Liver (tissue), 3 donors: ENCODE measurements at regions not wholly inside any gene's neighbourhood (a gene's known extent, or its start where the extent isn't known, plus 50 kb on each side); places are given as distances from the start of the nearest gene placed in this dataset.

Source experiments
- ATF3 ChIP-seq: IDR thresholded peaks from 2 replicates; pipeline ENCODE4 v1.6.1; 2016; ENCODE audit warnings: antibody characterized with exemption
- CTCF ChIP-seq: fragments of 150-350 bp; IDR thresholded peaks from 2 replicates; pipeline ENCODE4 v1.5.1; 2017; ENCODE audit warnings: improper control_type of control experiment, low read depth, low read length; ENCODE audit not compliant: missing input control
- EGR1 ChIP-seq, 2 donors: IDR thresholded peaks; 2 replicates each; pipeline ENCODE4 v1.6.1; 2016 to 2018; ENCODE audit warnings: antibody characterized with exemption in 2 of 2, low read depth in 2 of 2
- FOXA1 ChIP-seq: IDR thresholded peaks from 2 replicates; pipeline ENCODE4 v1.6.1; 2016; ENCODE audit warnings: antibody characterized with exemption
- GABPA ChIP-seq, 2 donors: IDR thresholded peaks in 1 of 2; conservative IDR thresholded peaks in 1 of 2; 2 replicates each; pipeline ENCODE4 v1.6.1; 2016; ENCODE audit warnings: antibody characterized with exemption in 2 of 2, mild to moderate bottlenecking in 1 of 2, moderate library complexity in 1 of 2
- HNF4A ChIP-seq, 2 donors: conservative IDR thresholded peaks; 2 replicates each; pipeline ENCODE4 v1.6.1; 2016; ENCODE audit warnings: antibody characterized with exemption in 2 of 2, mild to moderate bottlenecking in 2 of 2
- HNF4G ChIP-seq: IDR thresholded peaks from 2 replicates; pipeline ENCODE4 v1.6.1; 2016; ENCODE audit warnings: antibody characterized with exemption
- RAD21 ChIP-seq, 2 donors: IDR thresholded peaks; 2 replicates each; pipeline ENCODE4 v1.6.1; 2016; ENCODE audit warnings: antibody characterized with exemption in 2 of 2, mild to moderate bottlenecking in 2 of 2
- REST ChIP-seq: IDR thresholded peaks from 2 replicates; pipeline ENCODE4 v1.6.1; 2016; ENCODE audit warnings: antibody characterized with exemption, mild to moderate bottlenecking
- SP1 ChIP-seq: IDR thresholded peaks from 2 replicates; pipeline ENCODE4 v1.6.1; 2018; ENCODE audit warnings: antibody characterized with exemption, mild to moderate bottlenecking
- TAF1 ChIP-seq: conservative IDR thresholded peaks from 2 replicates; pipeline ENCODE4 v1.6.1; 2016; ENCODE audit warnings: antibody characterized with exemption, mild to moderate bottlenecking
- YY1 ChIP-seq: IDR thresholded peaks from 2 replicates; pipeline ENCODE4 v1.6.1; 2016; ENCODE audit warnings: antibody characterized with exemption, mild to moderate bottlenecking
- ZBTB33 ChIP-seq: IDR thresholded peaks from 2 replicates; pipeline ENCODE4 v1.6.1; 2016; ENCODE audit warnings: antibody characterized with exemption
- TF ChIP-seq, protein P1 (sequence below): IDR thresholded peaks from 2 replicates; pipeline ENCODE4 v1.6.1; 2016; ENCODE audit warnings: antibody characterized with exemption
- donor health status: healthy.
- donor health status: healthy.

- TF ChIP-seq ZBTB33 (no peak), CTCF (no peak), TAF1 (no peak), GABPA (IDR thresholded peaks at IDR 0.05 in 1 of 2, conservative IDR thresholded peaks at IDR 0.05 in 1 of 2) (no peak), REST (no peak), EGR1 (IDR thresholded peaks at IDR 0.05; ENCODE audit: low read depth in 2 of 2) (no peak), HNF4A (conservative IDR thresholded peaks at IDR 0.05) (no peak), YY1 (no peak), ATF3 (no peak), FOXA1 (no peak), SP1 (no peak), HNF4G (no peak), RAD21 (IDR thresholded peaks at IDR 0.05) (no peak)
- TF ChIP-seq, protein P1, sequence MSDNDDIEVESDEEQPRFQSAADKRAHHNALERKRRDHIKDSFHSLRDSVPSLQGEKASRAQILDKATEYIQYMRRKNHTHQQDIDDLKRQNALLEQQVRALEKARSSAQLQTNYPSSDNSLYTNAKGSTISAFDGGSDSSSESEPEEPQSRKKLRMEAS, result no peak
Observed at GRCh38 chr4:115927382-115927781, 814.0 kb upstream of the NDST4 start.
